RWPE1 (cell line): ENCODE measurements at regions not wholly inside any gene's neighbourhood (a gene's known extent, or its start where the extent isn't known, plus 50 kb on each side); places are given as distances from the start of the nearest gene placed in this dataset.

Source experiments
- CTCF ChIA-PET: fragments of 350-600 bp; sonication (Branson Sonifier 250); formaldehyde crosslinking; extraction: SDS; loops from one replicate; lab custom pipeline; 2021; lab: Yijun Ruan, JAX
- POLR2A ChIA-PET: fragments of 400-600 bp; formaldehyde crosslinking; extraction: SDS; loops from one replicate; lab custom pipeline; 2020; ENCODE audit warnings: antibody characterized with exemption; ENCODE audit not compliant: low non-redundant PET; lab: Yijun Ruan, JAX
- DNase-seq: peaks from one replicate; pipeline ENCODE4 v3.0.0; 2012; ENCODE audit warnings: low spot score
- H3K27ac ChIP-seq: fragments of 450-650 bp; 2 replicates; pipeline ENCODE4 v1.5.1; 2017
- CTCF ChIP-seq: fragments of 450-650 bp; conservative IDR thresholded peaks from 2 replicates; pipeline ENCODE4 v1.5.1; 2017; ENCODE audit warnings: low read depth, mild to moderate bottlenecking

- DNase-seq = no peak
- TF ChIP-seq CTCF = no peak
- POLR2A ChIA-PET = no interaction called here
- H3K27ac ChIP-seq = no peak overlapping the region
- CTCF ChIA-PET = no interaction called here
Observed at GRCh38 chr12:25775968-25776367, 182.5 kb upstream of the RASSF8 start.

- no peak for TF ChIP-seq CTCF
- POLR2A ChIA-PET = no interaction called here
- H3K27ac ChIP-seq = no peak overlapping the region
- DNase-seq = no peak
- CTCF ChIA-PET = interaction anchor here (0.7 kb wide), 1 partner anchor 345 kb away, joined by 3 read pairs; no protein-coding TSS in a partner anchor
Observed at GRCh38 chr12:25780771-25781170, 177.7 kb upstream of the RASSF8 start.

- ChIA-PET CTCF (no interaction called here), POLR2A (no interaction called here)
- DNase-seq = no peak
- no peak for TF ChIP-seq CTCF
- no peak overlapping the region for H3K27ac ChIP-seq
Observed at GRCh38 chr12:25781232-25781631, 177.2 kb upstream of the RASSF8 start.

GRCh38 chr12:25783566-25783965, 174.9 kb upstream of the RASSF8 start:
- DNase-seq = no peak
- no peak overlapping the region for H3K27ac ChIP-seq
- CTCF ChIA-PET = interaction anchor here (0.6 kb wide), 1 partner anchor 274 kb away, joined by 4 read pairs; no protein-coding TSS in a partner anchor
- POLR2A ChIA-PET = no interaction called here
- no peak for TF ChIP-seq CTCF

- ChIA-PET CTCF (interaction anchor here (0.7 kb wide), 1 partner anchor 60 kb away, joined by 3 read pairs; no protein-coding TSS in a partner anchor), POLR2A (no interaction called here)
- DNase-seq = no peak
- no peak for TF ChIP-seq CTCF
- H3K27ac ChIP-seq = no peak overlapping the region
Observed at GRCh38 chr12:25784669-25785068, 173.8 kb upstream of the RASSF8 start.

GRCh38 chr12:25785134-25785533, 173.3 kb upstream of the RASSF8 start:
- no peak for TF ChIP-seq CTCF
- no peak overlapping the region for H3K27ac ChIP-seq
- ChIA-PET POLR2A (no interaction called here), CTCF (interaction anchor here (0.7 kb wide), 1 partner anchor 61 kb away, joined by 3 read pairs; no protein-coding TSS in a partner anchor)
- no peak for DNase-seq

- TF ChIP-seq CTCF = no peak
- POLR2A ChIA-PET = no interaction called here
- no peak for DNase-seq
- no peak overlapping the region for H3K27ac ChIP-seq
- CTCF ChIA-PET = no interaction called here
Observed at GRCh38 chr12:25787701-25788100, 170.8 kb upstream of the RASSF8 start.
